ENCODE measurements at regions not wholly inside any gene's neighbourhood (a gene's known extent, or its start where the extent isn't known, plus 50 kb on each side); places are given as distances from the start of the nearest gene placed in this dataset.

DNA sequence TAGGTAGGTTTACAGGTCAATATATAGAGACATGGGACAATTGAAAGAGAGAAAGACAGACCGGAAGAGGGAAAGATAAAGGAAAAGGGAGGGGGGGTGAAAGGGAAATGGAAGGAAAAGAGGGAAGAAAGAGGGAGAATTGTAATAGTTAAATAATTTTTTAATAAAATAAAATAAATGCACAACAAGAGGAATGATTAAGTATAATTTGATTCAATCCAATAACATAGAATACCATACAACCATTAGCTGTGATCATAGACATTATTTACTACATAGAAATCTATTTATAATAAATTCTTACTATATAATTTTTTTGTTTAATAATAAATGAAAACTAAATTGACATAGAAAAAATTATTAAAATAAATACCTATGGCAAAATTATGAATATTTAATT lies 330.7 kb downstream of the NR4A2 start:
- Mint-ChIP-seq H3K27me3 (no peaks in the 10 kb centered on the region), H3K4me1 (no peaks in the 10 kb centered on the region), H3K4me3 (no peak overlapping the region), H3K9me3 (peaks cover 0 to 1% (median 0%) of the 10 kb centered on the region in 7 donors), H3K27ac (no peak overlapping the region), H3K36me3 (no peaks in the 10 kb centered on the region)
- Histone ChIP-seq H3K9me3 (ENCODE audit: control insufficient read depth in 2 of 2, low read length in 2 of 2) (no peaks in the 10 kb centered on the region), H3K27ac (ENCODE audit: insufficient read depth, low read length, poor library complexity, severe bottlenecking) (no peak overlapping the region), H3K27me3 (ENCODE audit: control insufficient read depth, insufficient read depth, low read length) (no peaks in the 10 kb centered on the region), H3K4me1 (ENCODE audit: control insufficient read depth, insufficient read depth, low read length, poor library complexity, severe bottlenecking) (no peaks in the 10 kb centered on the region), H3K4me3 (ENCODE audit: low read depth, low read length) (no peak overlapping the region), H3K36me3 (ENCODE audit: control insufficient read depth, insufficient read depth, low read length) (no peaks in the 10 kb centered on the region)
- DNase-seq, result no peak
- no peak for ATAC-seq (ENCODE audit: low read depth in 2 of 2)

DNA sequence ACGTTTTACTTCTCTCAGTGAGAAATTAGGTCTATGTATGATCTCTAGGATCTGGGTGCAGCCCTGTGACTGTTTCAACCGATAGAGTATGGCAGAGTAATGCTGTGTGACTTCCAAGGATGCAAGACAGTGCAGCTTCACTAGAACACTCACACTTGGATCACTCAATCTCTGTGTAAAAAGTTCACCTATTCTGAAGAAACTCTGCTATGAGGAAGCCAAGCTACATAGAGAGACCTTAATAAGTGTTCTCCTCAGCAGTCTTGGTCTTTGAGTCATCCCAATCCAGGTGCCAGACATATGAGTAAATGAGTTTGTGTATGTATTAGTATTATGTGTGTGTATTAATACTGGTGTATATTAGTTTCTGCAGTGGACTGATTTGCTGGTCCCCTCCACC lies 335.0 kb downstream of the NR4A2 start:
- Histone ChIP-seq H3K4me1 (ENCODE audit: control insufficient read depth, insufficient read depth, low read length, poor library complexity, severe bottlenecking) (no peaks in the 10 kb centered on the region), H3K4me3 (ENCODE audit: low read depth, low read length) (no peak overlapping the region), H3K36me3 (ENCODE audit: control insufficient read depth, insufficient read depth, low read length) (no peaks in the 10 kb centered on the region), H3K27ac (ENCODE audit: insufficient read depth, low read length, poor library complexity, severe bottlenecking) (no peak overlapping the region), H3K9me3 (ENCODE audit: control insufficient read depth in 2 of 2, low read length in 2 of 2) (no peaks in the 10 kb centered on the region), H3K27me3 (ENCODE audit: control insufficient read depth, insufficient read depth, low read length) (no peaks in the 10 kb centered on the region)
- no peak overlapping the region for H3K27ac Mint-ChIP-seq
- no peak for DNase-seq
- no peak for ATAC-seq (ENCODE audit: low read depth in 2 of 2)
- H3K27me3 Mint-ChIP-seq, result peaks cover 4% of the 10 kb centered on the region
- no peak overlapping the region for H3K4me3 Mint-ChIP-seq
- H3K4me1 Mint-ChIP-seq, result no peaks in the 10 kb centered on the region
- H3K36me3 Mint-ChIP-seq, result no peaks in the 10 kb centered on the region
- peaks cover 0 to 5% (median 0%) of the 10 kb centered on the region in 7 donors for H3K9me3 Mint-ChIP-seq

- Mint-ChIP-seq H3K27me3 (peaks cover 4% of the 10 kb centered on the region), H3K4me3 (no peak overlapping the region), H3K27ac (no peak overlapping the region), H3K4me1 (no peaks in the 10 kb centered on the region), H3K9me3 (peaks cover 0 to 5% (median 0%) of the 10 kb centered on the region in 7 donors), H3K36me3 (no peaks in the 10 kb centered on the region)
- H3K4me3 ChIP-seq (ENCODE audit: low read depth, low read length), result no peak overlapping the region
- no peaks in the 10 kb centered on the region for H3K36me3 ChIP-seq (ENCODE audit: control insufficient read depth, insufficient read depth, low read length)
- H3K4me1 ChIP-seq (ENCODE audit: control insufficient read depth, insufficient read depth, low read length, poor library complexity, severe bottlenecking), result no peaks in the 10 kb centered on the region
- H3K9me3 ChIP-seq (ENCODE audit: control insufficient read depth in 2 of 2, low read length in 2 of 2), result no peaks in the 10 kb centered on the region
- ATAC-seq (ENCODE audit: low read depth in 2 of 2) (no peak), DNase-seq (no peak)
- no peak overlapping the region for H3K27ac ChIP-seq (ENCODE audit: insufficient read depth, low read length, poor library complexity, severe bottlenecking)
- H3K27me3 ChIP-seq (ENCODE audit: control insufficient read depth, insufficient read depth, low read length), result no peaks in the 10 kb centered on the region
Observed at GRCh38 chr2:155994315-155994714, 338.2 kb downstream of the NR4A2 start.

DNA sequence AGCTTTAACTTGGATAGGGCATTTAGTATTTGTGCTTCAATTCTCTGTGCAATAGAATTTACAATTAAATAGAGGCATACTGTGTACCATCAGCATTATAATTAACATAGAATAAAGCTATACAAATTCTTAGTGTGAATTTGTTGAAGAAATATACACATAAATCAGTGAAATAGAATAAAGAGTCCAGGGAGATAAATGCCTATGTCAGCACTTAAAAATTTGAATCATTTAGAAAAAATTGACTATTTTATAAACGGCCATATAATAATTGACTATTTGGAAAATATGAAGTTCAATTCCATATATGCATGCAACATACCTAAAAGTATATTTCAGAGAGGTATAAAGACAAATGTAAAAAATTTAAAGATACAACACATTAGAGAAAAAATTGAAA lies 348.7 kb downstream of the NR4A2 start:
- no peaks in the 10 kb centered on the region for H3K9me3 Mint-ChIP-seq
- no peak overlapping the region for H3K27ac Mint-ChIP-seq
- H3K27me3 Mint-ChIP-seq, result no peaks in the 10 kb centered on the region
- Histone ChIP-seq H3K27ac (ENCODE audit: insufficient read depth, low read length, poor library complexity, severe bottlenecking) (no peak overlapping the region), H3K4me1 (ENCODE audit: control insufficient read depth, insufficient read depth, low read length, poor library complexity, severe bottlenecking) (no peaks in the 10 kb centered on the region), H3K36me3 (ENCODE audit: control insufficient read depth, insufficient read depth, low read length) (no peaks in the 10 kb centered on the region), H3K9me3 (ENCODE audit: control insufficient read depth in 2 of 2, low read length in 2 of 2) (no peaks in the 10 kb centered on the region), H3K4me3 (ENCODE audit: low read depth, low read length) (no peak overlapping the region), H3K27me3 (ENCODE audit: control insufficient read depth, insufficient read depth, low read length) (no peaks in the 10 kb centered on the region)
- no peak overlapping the region for H3K4me3 Mint-ChIP-seq
- no peak for ATAC-seq (ENCODE audit: low read depth in 2 of 2)
- H3K4me1 Mint-ChIP-seq, result peaks cover 0 to 3% (median 0%) of the 10 kb centered on the region in 4 donors
- DNase-seq, result no peak
- H3K36me3 Mint-ChIP-seq, result no peaks in the 10 kb centered on the region

DNA sequence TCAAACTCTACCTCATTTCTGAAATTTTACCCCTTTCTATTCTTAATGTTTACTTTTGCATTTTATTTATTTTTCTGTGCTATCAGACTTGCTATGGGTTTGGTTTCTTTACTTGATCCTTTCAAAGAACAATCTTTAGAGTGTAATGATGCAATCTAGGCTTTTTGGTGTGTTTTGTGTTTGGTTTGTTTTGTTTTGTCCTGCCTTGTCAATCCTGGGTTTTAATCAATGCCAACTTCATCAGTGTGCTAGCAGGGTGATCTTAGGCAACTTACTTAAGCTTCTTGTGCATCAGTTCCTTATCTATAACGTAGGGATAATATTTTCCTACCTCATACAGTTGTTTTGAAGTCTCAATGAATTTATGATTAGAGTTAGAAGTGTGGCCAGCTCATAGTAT lies 350.4 kb downstream of the NR4A2 start:
- Histone ChIP-seq H3K27ac (ENCODE audit: insufficient read depth, low read length, poor library complexity, severe bottlenecking) (no peak overlapping the region), H3K36me3 (ENCODE audit: control insufficient read depth, insufficient read depth, low read length) (no peaks in the 10 kb centered on the region), H3K27me3 (ENCODE audit: control insufficient read depth, insufficient read depth, low read length) (no peaks in the 10 kb centered on the region), H3K4me3 (ENCODE audit: low read depth, low read length) (no peak overlapping the region), H3K4me1 (ENCODE audit: control insufficient read depth, insufficient read depth, low read length, poor library complexity, severe bottlenecking) (no peaks in the 10 kb centered on the region), H3K9me3 (ENCODE audit: control insufficient read depth in 2 of 2, low read length in 2 of 2) (no peaks in the 10 kb centered on the region)
- Mint-ChIP-seq H3K36me3 (no peaks in the 10 kb centered on the region), H3K4me1 (peaks cover 0 to 3% (median 0%) of the 10 kb centered on the region in 4 donors), H3K4me3 (no peak overlapping the region), H3K27ac (no peak overlapping the region), H3K27me3 (no peaks in the 10 kb centered on the region), H3K9me3 (no peaks in the 10 kb centered on the region)
- ATAC-seq (ENCODE audit: low read depth in 2 of 2) (no peak), DNase-seq (no peak)

GRCh38 chr2:155980941-155981560 lies 351.5 kb downstream of the NR4A2 start:
- Histone ChIP-seq H3K27me3 (ENCODE audit: control insufficient read depth, insufficient read depth, low read length) (no peaks in the 10 kb centered on the region), H3K36me3 (ENCODE audit: control insufficient read depth, insufficient read depth, low read length) (no peaks in the 10 kb centered on the region), H3K4me1 (ENCODE audit: control insufficient read depth, insufficient read depth, low read length, poor library complexity, severe bottlenecking) (no peaks in the 10 kb centered on the region), H3K4me3 (ENCODE audit: low read depth, low read length) (no peak overlapping the region), H3K9me3 (ENCODE audit: control insufficient read depth in 2 of 2, low read length in 2 of 2) (no peaks in the 10 kb centered on the region), H3K27ac (ENCODE audit: insufficient read depth, low read length, poor library complexity, severe bottlenecking) (no peak overlapping the region)
- DNase-seq (no peak), ATAC-seq (ENCODE audit: low read depth in 2 of 2) (no peak)
- Mint-ChIP-seq H3K4me1 (peaks cover 0 to 3% (median 0%) of the 10 kb centered on the region in 4 donors), H3K36me3 (no peaks in the 10 kb centered on the region), H3K27me3 (no peaks in the 10 kb centered on the region), H3K9me3 (no peaks in the 10 kb centered on the region), H3K4me3 (no peak overlapping the region), H3K27ac (no peak overlapping the region)

DNA sequence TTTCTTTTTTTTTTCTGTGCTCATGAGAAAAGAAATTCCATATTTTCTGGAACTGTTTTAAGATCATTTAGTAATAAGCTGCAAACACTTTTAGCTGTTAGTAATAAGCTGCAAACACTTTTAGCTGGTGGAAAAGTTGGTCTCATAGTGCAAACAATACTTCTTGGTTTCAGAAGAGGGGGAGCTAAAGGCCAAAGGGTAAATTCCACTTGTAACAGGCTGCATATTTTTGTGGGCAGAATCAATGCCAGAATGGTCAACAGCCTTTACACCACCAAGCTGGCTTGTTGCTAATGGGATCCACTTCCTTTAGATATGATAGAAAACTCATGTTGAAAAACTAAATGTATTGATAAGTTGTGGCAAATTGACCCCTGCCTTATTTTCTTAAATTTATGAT lies 356.8 kb downstream of the NR4A2 start:
- no peaks in the 10 kb centered on the region for H3K9me3 ChIP-seq (ENCODE audit: control insufficient read depth in 2 of 2, low read length in 2 of 2)
- no peak for DNase-seq
- Mint-ChIP-seq H3K27me3 (no peaks in the 10 kb centered on the region), H3K4me3 (no peak overlapping the region), H3K4me1 (no peaks in the 10 kb centered on the region), H3K27ac (no peak overlapping the region), H3K9me3 (no peaks in the 10 kb centered on the region), H3K36me3 (no peaks in the 10 kb centered on the region)
- H3K27ac ChIP-seq (ENCODE audit: insufficient read depth, low read length, poor library complexity, severe bottlenecking), result no peak overlapping the region
- no peaks in the 10 kb centered on the region for H3K27me3 ChIP-seq (ENCODE audit: control insufficient read depth, insufficient read depth, low read length)
- H3K4me1 ChIP-seq (ENCODE audit: control insufficient read depth, insufficient read depth, low read length, poor library complexity, severe bottlenecking), result no peaks in the 10 kb centered on the region
- no peaks in the 10 kb centered on the region for H3K36me3 ChIP-seq (ENCODE audit: control insufficient read depth, insufficient read depth, low read length)
- H3K4me3 ChIP-seq (ENCODE audit: low read depth, low read length), result no peak overlapping the region
- ATAC-seq (ENCODE audit: low read depth in 2 of 2), result no peak

- H3K9me3 ChIP-seq (ENCODE audit: control insufficient read depth in 2 of 2, low read length in 2 of 2), result no peaks in the 10 kb centered on the region
- H3K4me3 ChIP-seq (ENCODE audit: low read depth, low read length), result no peak overlapping the region
- Mint-ChIP-seq H3K27ac (no peak overlapping the region), H3K27me3 (no peaks in the 10 kb centered on the region), H3K4me3 (no peak overlapping the region), H3K36me3 (no peaks in the 10 kb centered on the region), H3K9me3 (peaks cover 0 to 2% (median 0%) of the 10 kb centered on the region in 7 donors), H3K4me1 (no peaks in the 10 kb centered on the region)
- H3K36me3 ChIP-seq (ENCODE audit: control insufficient read depth, insufficient read depth, low read length), result no peaks in the 10 kb centered on the region
- H3K27ac ChIP-seq (ENCODE audit: insufficient read depth, low read length, poor library complexity, severe bottlenecking), result no peak overlapping the region
- DNase-seq (no peak), ATAC-seq (ENCODE audit: low read depth in 2 of 2) (no peak)
- H3K4me1 ChIP-seq (ENCODE audit: control insufficient read depth, insufficient read depth, low read length, poor library complexity, severe bottlenecking), result no peaks in the 10 kb centered on the region
- no peaks in the 10 kb centered on the region for H3K27me3 ChIP-seq (ENCODE audit: control insufficient read depth, insufficient read depth, low read length)
Observed at GRCh38 chr2:155972916-155973315, 359.6 kb downstream of the NR4A2 start.

All from CD4-positive, CD25-positive, alpha-beta regulatory T cell (primary cell).